Lower lobe of right lung (tissue), 2 donors: ENCODE measurements at regions not wholly inside any gene's neighbourhood (a gene's known extent, or its start where the extent isn't known, plus 50 kb on each side); places are given as distances from the start of the nearest gene placed in this dataset.
"Not testable (repeated sequence)": the region's sequence is repeated elsewhere in the genome, so short reads cannot be mapped to it uniquely, and the experiment has no call there.

Experiments used
- ATAC-seq, 2 donors: fragments of 200-7000 bp; cut with Tn5 transposase; one replicate each; pipeline ENCODE4 v1.9.1; 2020 to 2022; ENCODE audit warnings: mild to moderate bottlenecking in 2 of 2, moderate library complexity in 2 of 2
- DNase-seq: peaks from one replicate; pipeline ENCODE4 v3.0.0-alpha.2; 2020
- H3K27ac ChIP-seq: fragments of 200-600 bp; one replicate; pipeline ENCODE4 v1.8.0; 2022
- H3K27me3 ChIP-seq: fragments of 200-600 bp; one replicate; pipeline ENCODE4 v1.8.0; 2022; ENCODE audit warnings: low read depth
- H3K36me3 ChIP-seq: fragments of 200-600 bp; one replicate; pipeline ENCODE4 v1.8.0; 2022; ENCODE audit warnings: mild to moderate bottlenecking
- H3K4me1 ChIP-seq: fragments of 200-600 bp; one replicate; pipeline ENCODE4 v1.8.0; 2022
- H3K4me3 ChIP-seq: fragments of 200-600 bp; one replicate; pipeline ENCODE4 v1.8.0; 2022; ENCODE audit warnings: mild to moderate bottlenecking
- H3K9me3 ChIP-seq: fragments of 200-600 bp; one replicate; pipeline ENCODE4 v1.8.0; 2022
- CTCF ChIP-seq: fragments of 200-600 bp; IDR thresholded peaks from one replicate; pipeline ENCODE4 v1.8.0; 2022; ENCODE audit warnings: antibody characterized with exemption, mild to moderate bottlenecking
- intact Hi-C: fragments of 100-400 bp; cut with DNase I; formaldehyde crosslinking; loops from one replicate; pipeline ENCODE4 v1.11.0; 2022
- donor health status: DM: no; HTN: yes; CAD: no; lungs with severe emphysema.

- DNase-seq, result no peak
- no peak overlapping the region for H3K4me3 ChIP-seq
Measured at GRCh38 chr4:189547559-189547958, 393.1 kb upstream of the FRG1 start.

GRCh38 chr4:189548484-189549125 is 392.1 kb upstream of the FRG1 start:
- intact Hi-C loops, result no loop called here
- ATAC-seq, result no peak

More at GRCh38 chr4:189547559-189547958, 393.1 kb upstream of the FRG1 start:
- no peak for TF ChIP-seq CTCF
- intact Hi-C loops, result no loop called here
- Histone ChIP-seq H3K4me1 (no peaks in the 10 kb centered on the region), H3K9me3 (no peaks in the 10 kb centered on the region), H3K36me3 (no peaks in the 10 kb centered on the region), H3K27ac (no peak overlapping the region), H3K27me3 (no peaks in the 10 kb centered on the region)
- no peak for ATAC-seq

GRCh38 chr4:189551931-189552670 is 388.6 kb upstream of the FRG1 start:
- intact Hi-C loops, H3K9me3 ChIP-seq, H3K4me3 ChIP-seq, DNase-seq, H3K27me3 ChIP-seq, ATAC-seq, H3K36me3 ChIP-seq, H3K27ac ChIP-seq, H3K4me1 ChIP-seq: not testable (repeated sequence)

More at GRCh38 chr4:189548484-189549125, 392.1 kb upstream of the FRG1 start:
- Histone ChIP-seq H3K4me1 (no peaks in the 10 kb centered on the region), H3K9me3 (no peaks in the 10 kb centered on the region), H3K27ac (no peak overlapping the region), H3K27me3 (no peaks in the 10 kb centered on the region), H3K36me3 (no peaks in the 10 kb centered on the region), H3K4me3 (no peak overlapping the region)
- DNase-seq, result no peak
- TF ChIP-seq CTCF, result no peak

GRCh38 chr4:189560605-189561004 is 380.1 kb upstream of the FRG1 start:
- intact Hi-C loops, H3K9me3 ChIP-seq, DNase-seq, H3K4me3 ChIP-seq, H3K36me3 ChIP-seq, H3K27ac ChIP-seq, ATAC-seq, H3K4me1 ChIP-seq, H3K27me3 ChIP-seq: not testable (repeated sequence)

GRCh38 chr4:189563751-189564150 is 376.9 kb upstream of the FRG1 start:
- ATAC-seq, H3K36me3 ChIP-seq, H3K9me3 ChIP-seq, H3K27me3 ChIP-seq, intact Hi-C loops, H3K4me1 ChIP-seq, DNase-seq, H3K27ac ChIP-seq, H3K4me3 ChIP-seq: not testable (repeated sequence)

- H3K36me3 ChIP-seq, H3K4me3 ChIP-seq, intact Hi-C loops, H3K27ac ChIP-seq, H3K4me1 ChIP-seq, H3K27me3 ChIP-seq, DNase-seq, H3K9me3 ChIP-seq: not testable (repeated sequence)
- ATAC-seq, result peak in 1 of 2 donors; percentile 38
Measured at GRCh38 chr4:189566271-189566670, 374.4 kb upstream of the FRG1 start.

- H3K27ac ChIP-seq, intact Hi-C loops, H3K27me3 ChIP-seq, DNase-seq, H3K36me3 ChIP-seq, H3K4me3 ChIP-seq, H3K4me1 ChIP-seq, H3K9me3 ChIP-seq: not testable (repeated sequence)
- peak; percentile 74 to 76 for ATAC-seq
Measured at GRCh38 chr4:189566900-189567299, 373.8 kb upstream of the FRG1 start.

- H3K27ac ChIP-seq, H3K9me3 ChIP-seq, DNase-seq, ATAC-seq, intact Hi-C loops, H3K27me3 ChIP-seq, H3K4me3 ChIP-seq, H3K36me3 ChIP-seq, H3K4me1 ChIP-seq: not testable (repeated sequence)
Measured at GRCh38 chr4:189579645-189580044, 361.0 kb upstream of the FRG1 start.

- intact Hi-C loops, H3K4me1 ChIP-seq, DNase-seq, H3K9me3 ChIP-seq, H3K36me3 ChIP-seq, H3K27ac ChIP-seq, H3K27me3 ChIP-seq, H3K4me3 ChIP-seq: not testable (repeated sequence)
- peak in 1 of 2 donors; percentile 44 for ATAC-seq
Measured at GRCh38 chr4:189586908-189587632, 353.6 kb upstream of the FRG1 start.

- H3K27me3 ChIP-seq, H3K27ac ChIP-seq, H3K4me3 ChIP-seq, H3K4me1 ChIP-seq, DNase-seq, H3K9me3 ChIP-seq, H3K36me3 ChIP-seq, ATAC-seq, intact Hi-C loops: not testable (repeated sequence)
Measured at GRCh38 chr4:189589201-189589600, 351.5 kb upstream of the FRG1 start.
